EL (cell line): ENCODE measurements at regions not wholly inside any gene's neighbourhood (a gene's known extent, or its start where the extent isn't known, plus 50 kb on each side); places are given as distances from the start of the nearest gene placed in this dataset.
"Not testable (repeated sequence)": the region's sequence is repeated elsewhere in the genome, so short reads cannot be mapped to it uniquely, and the experiment has no call there.

Source experiments
- DNase-seq: peaks from one replicate; pipeline ENCODE4 v3.0.0-alpha.2; 2016

DNA sequence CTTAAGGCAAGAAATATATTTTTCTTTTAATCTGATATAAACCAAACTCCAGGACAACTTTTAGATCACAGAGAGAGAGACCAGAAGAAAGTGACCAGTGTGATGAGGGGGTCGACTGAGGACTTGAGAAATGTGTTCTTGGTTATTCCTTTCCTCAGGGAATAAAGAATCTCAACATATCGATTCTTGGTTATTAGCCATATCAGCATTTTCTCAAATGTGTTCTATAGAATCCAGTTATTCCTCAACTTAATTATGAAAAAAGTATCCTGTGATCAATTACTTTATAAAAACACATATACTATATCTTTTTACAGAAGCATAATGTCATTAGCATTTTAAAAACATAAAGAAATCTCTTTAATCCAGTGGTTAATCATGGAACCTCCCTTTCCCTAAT, 222.1 kb upstream of the FAM3C start:
- no peak for DNase-seq

DNA sequence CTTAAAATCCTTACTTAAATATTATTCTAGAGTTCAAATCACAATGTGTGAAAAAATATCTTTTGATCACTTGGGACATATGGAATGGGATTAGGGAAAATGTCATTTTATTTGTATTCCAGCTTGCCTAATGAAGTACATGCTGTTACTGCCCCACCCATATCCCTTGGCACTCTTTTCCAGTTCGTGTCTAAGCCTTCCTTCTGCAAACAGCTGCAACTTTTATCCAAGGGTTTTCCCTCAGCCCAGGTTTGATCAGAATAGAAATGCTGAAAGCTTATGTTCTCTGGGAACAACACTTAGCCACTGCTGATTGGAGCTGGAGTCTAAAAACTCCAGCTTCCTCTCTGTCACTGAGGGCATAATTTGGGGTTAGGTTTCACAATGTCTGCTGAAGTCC, 214.1 kb upstream of the FAM3C start:
- no peak for DNase-seq

DNA sequence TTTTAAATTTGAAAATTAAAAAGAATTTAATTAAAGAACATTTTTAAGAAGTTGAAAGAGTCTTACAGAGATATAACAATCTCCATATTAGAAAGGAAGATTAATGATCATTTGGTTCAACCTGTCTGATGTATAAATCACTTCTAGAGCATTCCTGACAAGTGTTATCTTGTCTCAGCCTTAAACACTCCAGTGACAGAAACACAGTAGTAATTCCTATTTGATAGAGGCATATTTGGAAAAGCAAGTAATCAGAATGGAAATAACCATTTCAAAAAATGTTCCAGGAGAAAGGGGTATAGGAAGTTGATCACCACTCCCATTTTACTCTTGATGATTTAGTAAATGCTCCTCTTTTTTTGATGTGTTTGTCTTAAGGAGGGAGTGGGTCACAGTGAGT, 213.1 kb upstream of the FAM3C start:
- DNase-seq, result no peak

DNA sequence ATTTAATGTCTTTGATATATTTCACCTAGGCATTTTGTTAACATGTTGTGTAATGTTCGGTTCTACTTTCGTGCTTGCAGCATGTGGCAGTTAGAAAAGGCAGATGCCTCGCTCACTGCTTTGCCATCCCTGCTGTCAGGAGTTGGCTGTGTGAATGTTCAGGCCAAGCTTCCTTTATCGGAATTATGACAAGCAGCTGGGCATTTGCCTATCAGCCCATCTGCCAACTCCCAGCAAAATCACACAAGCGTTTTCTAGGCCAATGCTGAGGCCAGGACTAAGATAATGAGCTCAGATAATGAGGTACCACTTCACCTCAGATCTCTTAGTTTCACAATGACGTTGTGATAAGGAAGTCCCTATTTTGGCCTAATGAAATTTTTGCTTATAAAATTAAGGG, 212.7 kb upstream of the FAM3C start:
- DNase-seq, result no peak

DNA sequence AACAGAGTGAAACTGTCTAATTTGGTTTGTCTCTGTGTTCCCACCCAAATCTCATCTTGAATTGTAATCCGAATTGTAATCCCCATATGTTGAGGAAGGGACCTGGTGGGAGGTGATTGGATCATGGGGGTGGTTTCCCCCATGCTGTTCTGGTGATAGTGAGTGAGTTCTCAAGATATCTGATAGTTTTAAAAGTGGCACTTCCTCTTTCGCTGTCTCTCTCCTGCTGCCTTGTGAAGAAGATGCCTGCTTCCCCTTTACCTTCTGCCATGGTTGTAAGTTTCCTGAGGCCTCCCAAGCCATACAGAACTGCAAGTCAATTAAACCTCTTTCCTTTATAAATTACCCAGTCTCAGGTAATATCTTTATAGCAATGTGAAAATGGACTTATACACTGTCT, 212.1 kb upstream of the FAM3C start:
- DNase-seq, result not testable (repeated sequence)

DNA sequence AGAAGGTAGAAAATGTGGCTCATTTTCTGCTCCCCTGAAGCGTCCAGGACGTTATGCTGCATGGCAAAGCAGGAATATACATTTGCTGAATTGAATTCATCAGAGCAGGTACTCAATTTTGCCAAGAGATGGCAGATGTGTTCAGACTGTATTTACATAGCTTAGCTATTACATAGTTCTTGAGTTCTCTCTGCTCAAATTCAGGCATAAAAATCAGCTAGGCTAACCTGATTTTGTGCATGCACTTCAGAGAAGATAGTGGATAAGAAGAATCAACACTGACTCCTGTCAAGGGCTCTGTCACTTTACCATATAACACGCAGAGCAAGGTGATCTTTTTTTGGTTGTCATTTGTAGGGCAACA, 209.2 kb upstream of the FAM3C start:
- DNase-seq, result no peak

DNA sequence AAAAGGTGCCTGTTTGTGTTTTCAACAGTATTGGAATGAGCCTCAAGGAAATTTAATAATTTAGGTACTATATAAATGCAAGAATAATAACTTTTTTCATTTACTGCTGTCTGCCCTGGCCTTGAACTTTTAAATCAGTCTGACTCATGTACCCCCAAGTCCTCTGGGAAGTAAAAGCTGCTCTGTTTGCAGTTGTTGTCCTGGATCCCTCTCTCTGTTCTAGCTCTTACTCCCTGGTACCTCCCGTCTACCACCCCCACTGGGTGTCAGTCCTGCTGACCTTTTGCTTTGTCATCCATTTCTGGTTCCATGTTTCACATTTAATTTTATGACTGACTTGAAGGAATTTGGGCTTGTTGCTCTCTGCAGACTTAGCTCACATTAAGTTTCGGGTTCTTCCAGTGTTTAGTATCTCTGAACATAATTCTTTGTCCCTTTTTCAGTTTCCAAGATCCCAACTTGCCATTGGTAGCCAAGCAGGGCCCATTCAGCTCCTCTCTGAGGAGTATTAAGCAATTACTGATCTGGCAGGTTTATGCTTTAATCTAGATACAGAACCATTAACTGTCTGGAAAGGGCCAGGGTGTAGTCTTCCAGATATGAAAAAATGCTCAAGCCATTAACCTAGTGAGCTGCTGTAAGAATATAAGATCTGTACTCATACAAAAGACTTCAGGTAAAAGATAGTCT, 208.7 kb upstream of the FAM3C start:
- no peak for DNase-seq

DNA sequence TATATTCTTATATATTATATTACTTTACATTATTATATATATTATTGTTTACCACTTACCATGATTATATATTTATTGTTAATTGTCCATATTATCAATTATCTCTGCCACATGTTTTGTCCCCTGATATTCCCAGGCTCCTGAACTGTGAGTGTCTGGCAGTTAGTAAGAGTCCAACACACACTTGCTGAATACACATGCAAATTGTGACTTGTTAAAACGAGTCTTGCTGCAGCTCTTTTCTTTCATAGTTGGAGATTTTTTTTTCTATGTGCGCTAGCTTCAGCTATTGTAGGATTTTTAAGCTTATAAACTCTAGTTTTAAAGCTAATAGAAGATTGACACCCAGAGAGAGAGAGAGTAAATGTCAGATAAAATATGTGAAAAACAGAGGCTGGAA, 207.8 kb upstream of the FAM3C start:
- DNase-seq, result no peak

DNA sequence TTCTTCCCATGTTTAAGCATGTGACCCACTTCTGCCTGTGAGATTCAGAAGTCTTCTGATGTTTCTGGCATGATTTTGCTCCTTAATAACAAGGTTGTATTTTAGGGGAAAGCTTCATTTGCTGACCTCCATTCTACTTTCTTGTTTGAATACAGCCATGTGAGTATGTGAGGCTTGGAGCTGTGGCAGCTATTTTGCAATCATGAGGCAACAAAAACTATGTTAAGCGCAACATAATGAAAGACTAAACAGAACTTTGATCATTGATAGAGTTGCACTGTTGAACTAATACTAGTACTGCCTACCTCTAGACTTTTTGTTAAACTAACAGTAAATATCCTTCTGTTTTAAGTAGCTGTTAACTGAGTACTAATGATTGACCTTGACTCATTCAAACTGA, 203.8 kb upstream of the FAM3C start:
- DNase-seq, result no peak

DNA sequence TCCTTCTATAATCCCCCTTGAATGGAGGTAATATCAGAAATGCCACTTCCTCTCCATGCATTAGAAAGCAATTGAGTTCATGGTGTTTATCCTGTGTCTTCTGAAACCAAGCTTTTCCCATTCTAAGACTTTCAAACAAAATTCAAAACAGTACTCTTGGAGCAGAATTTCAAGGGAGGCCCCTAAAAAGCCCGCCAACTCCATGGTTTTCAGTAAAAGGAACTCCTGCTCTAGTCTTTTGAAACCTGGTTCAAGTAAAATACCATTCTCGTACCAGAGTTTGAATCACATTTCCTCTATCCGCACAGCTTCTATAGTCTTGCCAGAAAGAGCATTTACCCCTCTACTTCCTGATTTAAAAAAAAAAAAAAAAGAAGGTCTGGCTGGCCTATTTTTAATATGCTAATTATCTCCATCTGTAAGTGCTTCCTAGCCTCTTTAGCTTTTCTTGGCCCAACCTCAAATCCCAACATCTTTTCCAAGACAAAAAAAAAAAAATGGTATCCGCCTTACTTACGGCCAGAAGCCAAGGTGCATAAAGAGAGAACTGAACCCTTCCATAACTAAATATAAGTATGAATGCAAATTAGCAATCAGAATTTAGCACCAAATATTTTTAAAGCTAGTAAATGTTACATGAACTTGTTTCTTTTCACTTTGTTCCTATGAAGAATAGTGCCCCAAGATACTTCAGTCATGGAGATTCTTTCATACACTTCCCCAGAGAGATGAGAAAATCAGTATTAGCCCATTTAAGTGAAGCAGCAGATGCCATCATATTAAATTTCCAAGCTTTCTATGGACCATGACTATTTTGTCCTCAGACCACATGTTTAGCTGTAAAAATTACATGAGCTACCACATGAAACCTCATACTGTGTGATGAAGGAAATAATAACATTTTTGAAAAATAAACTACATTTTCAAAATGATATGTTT, 199.9 kb upstream of the FAM3C start:
- DNase-seq, result no peak

DNA sequence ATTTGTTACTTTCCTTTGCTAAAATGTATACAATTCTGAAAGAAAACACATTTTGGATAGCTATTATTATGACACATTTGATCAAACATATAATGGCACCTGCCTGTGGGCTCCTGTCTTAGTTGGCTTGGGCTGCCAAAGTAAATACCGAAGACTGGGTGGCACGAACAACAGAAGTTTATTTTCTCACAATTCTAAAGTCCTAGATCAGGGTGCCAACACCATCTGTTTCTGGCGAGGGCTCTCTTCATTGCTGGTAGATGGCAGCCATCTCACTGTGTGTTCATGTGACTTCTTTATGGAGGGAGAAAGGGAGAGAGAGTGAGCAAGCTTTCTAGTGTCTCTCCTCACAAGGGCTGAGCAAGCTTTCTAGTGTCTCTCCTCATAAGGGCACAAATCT, 195.8 kb upstream of the FAM3C start:
- DNase-seq, result no peak

DNA sequence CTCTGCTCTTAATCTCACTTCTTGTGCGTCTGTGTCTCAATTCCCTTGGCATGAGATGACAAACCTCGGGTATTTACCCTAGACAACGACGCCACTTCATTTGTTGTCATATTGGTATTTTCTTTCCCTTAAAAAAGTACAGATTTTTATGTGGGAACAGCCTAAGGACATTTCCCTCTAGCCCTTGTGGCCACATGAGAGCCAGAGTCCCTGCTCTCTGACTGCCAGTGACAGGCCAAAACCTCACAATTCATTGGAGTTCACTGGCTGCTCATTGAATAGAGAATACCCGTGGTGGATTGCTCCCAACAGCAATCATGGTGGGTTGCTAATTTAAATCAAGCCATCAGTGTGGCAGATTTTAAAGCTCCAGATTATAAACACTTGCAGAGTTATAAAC, 191.3 kb upstream of the FAM3C start:
- no peak for DNase-seq

DNA sequence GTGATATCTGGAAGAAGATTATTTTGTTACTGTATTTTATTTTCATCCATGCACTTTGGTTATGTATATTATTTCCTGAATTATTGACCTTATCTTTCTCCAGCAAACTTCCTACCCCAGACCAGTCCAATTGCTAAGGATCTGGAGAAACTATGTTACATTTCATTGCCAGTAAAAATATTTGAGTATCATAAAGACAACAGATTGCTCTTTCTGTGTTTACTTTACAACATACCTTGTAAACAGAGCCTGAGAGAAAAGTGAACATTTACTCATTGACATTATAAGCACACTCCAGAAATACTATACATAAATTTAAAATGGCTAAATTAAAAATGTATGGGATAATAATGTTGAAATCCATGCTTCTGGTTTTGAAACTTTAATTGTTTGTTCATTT, 186.2 kb upstream of the FAM3C start:
- no peak for DNase-seq

DNA sequence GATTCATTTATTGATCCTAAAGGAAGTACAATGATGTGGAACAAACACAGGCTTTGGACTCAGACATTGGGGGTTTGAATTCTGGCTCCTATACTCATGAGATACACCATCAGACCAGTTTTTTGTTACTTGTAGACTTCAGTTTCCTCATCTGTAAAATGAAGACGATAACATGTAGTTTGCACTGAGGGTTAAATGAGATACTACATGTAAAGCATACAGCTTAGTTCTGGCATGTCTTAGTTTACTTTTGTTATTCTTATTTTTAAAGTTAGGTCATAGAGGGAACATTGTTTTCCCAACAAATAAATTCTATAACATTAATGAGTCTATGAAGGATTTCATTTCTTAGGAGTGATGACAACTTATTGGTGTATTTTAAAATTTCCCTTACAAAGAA, 183.5 kb upstream of the FAM3C start:
- DNase-seq, result no peak

DNA sequence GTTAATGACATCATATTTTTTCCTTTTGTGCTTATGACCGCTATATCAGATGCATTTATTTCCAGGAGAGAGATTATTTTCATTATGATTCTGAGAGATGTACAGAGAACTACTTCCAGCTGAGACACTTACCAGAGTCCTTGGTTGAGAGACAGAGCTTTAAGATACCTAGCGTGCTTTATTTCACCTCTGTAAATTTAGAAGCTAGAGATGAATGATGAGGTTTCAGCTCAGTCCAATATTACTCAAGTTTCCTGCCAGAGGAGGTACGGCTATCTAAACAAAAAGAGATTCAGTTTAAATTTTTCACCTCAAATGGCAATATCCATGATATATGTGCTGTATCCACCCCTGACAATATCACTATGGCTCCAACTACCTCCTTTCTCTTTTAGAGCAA, 182.6 kb upstream of the FAM3C start:
- DNase-seq, result no peak

DNA sequence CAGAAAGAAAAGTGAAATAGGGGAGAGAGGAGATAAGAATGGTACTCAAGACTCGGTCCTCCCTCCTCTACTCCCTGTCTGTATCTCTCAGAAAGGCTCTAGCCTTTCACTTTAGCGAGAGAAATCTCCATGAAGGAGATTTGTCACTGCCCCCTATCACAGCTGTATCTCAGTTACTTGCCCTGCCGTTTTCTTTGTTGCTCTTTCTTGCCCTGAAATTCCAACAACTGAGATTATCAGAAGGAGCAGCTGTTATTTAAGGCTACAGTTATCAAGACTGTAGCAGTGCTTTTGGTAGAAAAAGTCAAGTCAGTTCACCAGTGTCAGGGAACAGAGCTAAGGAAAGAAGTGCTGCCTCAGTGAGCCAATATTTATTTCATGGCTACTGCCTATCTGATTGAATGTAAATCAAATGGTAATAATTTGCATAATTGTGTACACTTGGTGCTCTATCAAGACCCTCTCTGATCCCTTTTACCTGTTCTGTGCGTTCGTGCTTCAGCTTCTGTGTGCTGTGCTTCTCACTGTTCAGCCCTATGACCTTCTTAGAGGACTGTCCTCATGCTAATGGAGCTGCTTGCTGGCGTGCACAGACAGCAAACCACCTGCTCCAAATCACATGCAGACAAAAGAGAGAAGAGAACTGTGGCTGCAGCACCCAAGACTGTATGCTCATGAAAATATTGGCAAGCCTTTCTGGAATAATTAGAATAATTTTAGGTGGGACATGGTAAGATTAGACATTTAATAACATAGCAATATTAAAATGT, 180.2 kb upstream of the FAM3C start:
- no peak for DNase-seq

DNA sequence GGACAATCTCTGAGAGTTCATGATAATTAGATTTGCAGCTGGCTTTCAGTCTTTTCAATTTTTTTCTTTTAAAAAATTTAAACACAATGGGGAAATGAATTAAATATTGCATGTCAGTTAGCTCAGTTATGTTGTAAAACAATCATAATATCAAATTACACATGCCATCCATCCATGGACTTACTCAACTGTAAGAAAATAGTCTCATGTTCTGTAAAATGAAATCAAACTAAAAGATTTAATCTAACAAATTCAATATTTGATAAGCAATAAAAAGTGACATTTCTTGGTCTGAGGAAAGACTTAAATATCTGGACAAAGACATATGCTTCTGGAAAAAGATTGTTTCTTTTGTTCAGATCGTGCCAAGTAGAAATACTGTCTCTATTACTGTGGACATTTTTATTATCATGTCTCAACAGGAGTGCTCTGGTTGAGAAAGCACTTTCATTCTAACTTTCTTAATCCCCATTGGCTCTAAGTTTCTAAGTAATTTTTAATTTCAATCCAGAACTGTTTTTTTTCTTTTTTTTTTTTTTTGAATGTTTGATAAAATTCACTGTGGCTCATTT, 179.2 kb upstream of the FAM3C start:
- no peak for DNase-seq

DNA sequence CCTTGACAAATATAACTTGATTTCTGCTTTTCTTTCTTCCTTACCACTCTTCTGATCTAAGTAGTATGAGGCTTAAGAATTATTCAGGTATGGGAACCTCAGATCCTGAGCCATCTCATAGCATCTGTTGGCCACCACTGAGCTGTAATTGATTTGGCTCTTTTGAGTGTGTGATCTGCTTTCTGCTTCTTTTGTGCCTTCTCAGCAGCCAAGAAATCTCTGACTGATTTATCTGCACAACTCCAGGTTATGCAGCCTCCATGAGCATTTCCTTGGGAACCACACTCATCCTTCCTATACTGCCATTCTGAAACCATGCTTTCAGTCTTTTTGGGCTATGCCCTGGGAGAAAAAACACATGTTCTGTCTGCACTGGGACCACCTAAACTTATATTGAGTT, 178.0 kb upstream of the FAM3C start:
- no peak for DNase-seq

DNA sequence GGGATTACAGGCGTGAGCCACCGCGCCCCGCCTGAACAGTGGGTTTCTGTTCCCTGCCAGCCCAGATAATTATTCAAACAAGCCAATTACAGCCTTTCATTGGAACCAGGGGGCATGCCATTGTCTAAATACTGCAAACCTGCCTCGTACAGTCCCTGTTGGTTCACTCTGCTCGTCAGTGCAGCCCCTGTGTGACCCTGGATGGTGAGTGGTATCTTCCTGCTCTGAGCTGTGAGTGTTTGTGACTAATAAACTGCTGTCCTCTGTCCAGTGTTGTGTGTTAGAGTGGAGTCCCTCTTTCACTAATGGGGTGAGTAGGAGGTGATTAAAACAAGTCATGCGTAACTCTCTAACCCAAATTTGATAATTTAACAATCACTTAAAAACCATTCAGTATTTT, 176.5 kb upstream of the FAM3C start:
- no peak for DNase-seq

DNA sequence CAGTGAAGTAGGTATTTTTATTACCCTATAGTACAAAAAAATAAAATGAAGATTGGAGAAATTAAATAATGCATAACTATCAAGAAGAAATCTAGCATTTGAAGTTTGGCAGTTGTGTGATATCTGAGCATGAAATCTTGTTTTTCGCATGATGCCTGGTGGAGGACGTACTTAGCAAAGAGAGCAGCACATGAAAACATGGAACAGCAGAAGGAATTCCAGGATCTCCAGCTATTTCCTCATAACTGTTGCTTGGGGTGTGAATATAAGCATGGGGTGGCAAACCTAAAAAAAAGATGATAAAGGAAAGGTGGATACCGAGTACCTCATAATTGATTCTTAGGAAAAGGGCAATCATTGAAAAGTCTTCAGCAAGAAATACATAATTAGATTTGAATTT, 174.3 kb upstream of the FAM3C start:
- peak; percentile 14 for DNase-seq

DNA sequence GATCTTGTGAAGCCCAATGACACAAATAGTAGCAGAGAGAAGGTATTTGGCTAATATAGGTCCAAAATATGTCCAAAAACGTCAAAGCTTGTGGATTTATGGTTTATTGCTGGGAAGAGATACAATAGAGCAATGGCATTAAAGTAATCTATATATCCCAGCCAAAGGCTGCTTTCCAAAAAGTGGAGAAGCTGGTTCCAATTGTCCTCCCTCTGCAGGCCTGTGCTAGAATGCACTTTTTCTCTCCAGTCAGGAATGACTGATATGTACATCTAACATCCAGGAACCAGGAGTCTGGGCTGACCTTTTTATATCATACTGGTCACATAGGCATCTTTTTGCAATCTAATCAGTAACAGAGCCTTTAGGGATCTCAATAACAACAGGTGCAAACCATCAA, 167.1 kb upstream of the FAM3C start:
- DNase-seq, result peak; percentile 18

DNA sequence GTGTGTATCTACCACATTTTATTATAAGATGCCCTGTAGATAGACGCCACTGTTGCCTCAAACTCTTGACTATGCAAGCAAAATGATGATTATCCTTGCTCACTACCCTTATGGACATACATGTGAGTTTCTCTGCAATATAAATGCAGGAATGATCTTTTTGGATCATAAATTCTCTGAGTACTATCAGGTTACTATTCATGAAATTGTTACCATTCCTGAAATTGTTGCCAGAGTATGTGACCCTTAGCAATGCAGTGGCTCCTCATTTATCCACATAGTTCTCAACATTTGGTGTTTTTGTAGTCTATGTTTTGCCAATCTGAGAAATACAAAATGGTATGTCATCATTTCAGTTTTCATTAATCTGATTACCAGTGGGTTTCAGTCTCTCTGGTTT, 166.2 kb upstream of the FAM3C start:
- DNase-seq, result peak; percentile 76

DNA sequence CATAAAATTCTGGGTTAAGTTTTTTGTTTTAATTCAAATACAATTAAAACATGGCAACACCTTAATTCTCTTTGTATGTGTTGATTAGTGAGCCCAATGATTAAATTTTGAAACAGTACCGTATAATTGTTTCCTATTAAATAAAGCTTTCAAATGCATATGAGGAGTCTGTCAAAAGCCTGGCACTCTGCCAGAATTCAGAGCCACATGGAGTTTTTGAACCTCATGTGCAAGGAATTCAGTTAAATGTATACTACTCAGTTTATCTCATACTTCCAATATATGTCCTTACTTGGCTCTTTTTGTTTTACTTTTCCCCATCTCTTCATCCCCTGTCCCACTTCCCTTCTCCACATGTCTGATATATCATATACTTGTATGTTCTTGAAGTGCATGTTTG, 165.6 kb upstream of the FAM3C start:
- DNase-seq, result peak; percentile 33
